HCT116 (cell line): ENCODE measurements at regions not wholly inside any gene's neighbourhood (a gene's known extent, or its start where the extent isn't known, plus 50 kb on each side); places are given as distances from the start of the nearest gene placed in this dataset.

ENCODE experiments used
- ATAC-seq: fragments of 200-7000 bp; cut with Tn5 transposase; 2 replicates; pipeline ENCODE4 v1.9.1; 2020; ENCODE audit warnings: mild to moderate bottlenecking, moderate library complexity
- BruUV-seq: library from RNA; stranded (reverse); fragments of 400-500 nt; replicated peaks from 2 replicates; lab custom pipeline; 2021; lab: Mats Ljungman, UMichigan
- CTCF ChIA-PET: fragments of 300-600 bp; sonication (Branson Sonifier 250); formaldehyde crosslinking; loops from one replicate; lab custom pipeline; 2021; ENCODE audit warnings: antibody characterized with exemption; lab: Charles Lee
- POLR2A ChIA-PET: fragments of 300-600, 350-600 bp; sonication (Branson Sonifier 250); formaldehyde crosslinking; loops from one replicate; lab custom pipeline; 2021; ENCODE audit warnings: antibody characterized with exemption; lab: Charles Lee
- RAD21 ChIA-PET, 2 experiments: fragments of 300-600 bp; sonication (Branson Sonifier 250); formaldehyde crosslinking; loops; one replicate each; lab custom pipeline; 2023; ENCODE audit warnings: low total read pairs in 2 of 2; ENCODE audit not compliant: uncharacterized antibody in 2 of 2, unreplicated experiment in 2 of 2, low non-redundant PET in 1 of 2; lab: Charles Lee
- DNase-seq: peaks from one replicate; pipeline ENCODE4 v3.0.0-alpha.2; 2010; ENCODE audit warnings: low read depth, low spot score
- H2AFZ ChIP-seq: fragments of 200-600 bp; shearing (Covaris generic), sonication (generic); 2 replicates; pipeline ENCODE4 v1.6.1; 2017; ENCODE audit warnings: low read depth, mixed run types, mixed read lengths, antibody characterized with exemption, low read length; ENCODE audit not compliant: poor library complexity, severe bottlenecking
- H3K27ac ChIP-seq: 2 replicates; pipeline ENCODE4 v1.5.1; 2012; ENCODE audit warnings: low read depth, low read length
- H3K27me3 ChIP-seq: fragments of 200-600 bp; sonication (generic); 2 replicates; pipeline ENCODE4 v1.6.1; 2016; ENCODE audit warnings: mixed run types, low read length, mixed read lengths; ENCODE audit not compliant: insufficient read depth
- H3K36me3 ChIP-seq, 2 experiments: fragments of 200-500 bp in 1 of 2; fragments of 200-600 bp in 1 of 2; sonication (Bioruptor generic) in 1 of 2; sonication (generic) in 1 of 2; 2 replicates each; pipeline versions ENCODE4 v1.5.1 to v1.6.1; 2014 to 2016; ENCODE audit warnings: low read length in 2 of 2, inconsistent platforms in 1 of 2, mixed read lengths in 1 of 2, mixed run types in 1 of 2; ENCODE audit not compliant: insufficient read depth in 2 of 2, control insufficient read depth in 1 of 2
- H3K4me1 ChIP-seq, 2 experiments: fragments of 200-600 bp in 1 of 2; sonication (generic) in 1 of 2; 2 replicates each; pipeline versions ENCODE4 v1.5.1 to v1.6.1; 2012 to 2017; ENCODE audit warnings: low read length in 2 of 2, inconsistent platforms in 1 of 2, mild to moderate bottlenecking in 1 of 2, mixed read lengths in 1 of 2, mixed run types in 1 of 2, moderate library complexity in 1 of 2; ENCODE audit not compliant: insufficient read depth in 2 of 2, control insufficient read depth in 1 of 2
- H3K4me2 ChIP-seq: fragments of 200-600 bp; sonication (generic); 2 replicates; pipeline ENCODE4 v1.6.1; 2017; ENCODE audit warnings: mixed run types, low read length, mixed read lengths
- H3K4me3 ChIP-seq, 2 experiments: fragments of 200-600 bp in 1 of 2; sonication (generic) in 1 of 2; replicated peaks in 1 of 2; 2 replicates each; pipeline ENCODE4 v1.5.1; 2011 to 2016; ENCODE audit warnings: low read length in 2 of 2, control low read depth in 1 of 2, low read depth in 1 of 2, mild to moderate bottlenecking in 1 of 2, mixed read lengths in 1 of 2, mixed run types in 1 of 2
- H3K79me2 ChIP-seq: fragments of 200-600 bp; sonication (generic); 2 replicates; pipeline ENCODE4 v1.6.1; 2017; ENCODE audit warnings: mild to moderate bottlenecking, mixed run types, low read length, moderate library complexity, mixed read lengths; ENCODE audit not compliant: insufficient read depth
- H3K9ac ChIP-seq: fragments of 200-600 bp; sonication (generic); 2 replicates; pipeline ENCODE4 v1.6.1; 2016; ENCODE audit warnings: low read length, mixed read lengths
- H3K9me2 ChIP-seq: fragments of 200-600 bp; sonication (generic), shearing (Covaris generic); 2 replicates; pipeline ENCODE4 v1.6.1; 2017; ENCODE audit warnings: mixed run types, mild to moderate bottlenecking, moderate library complexity; ENCODE audit not compliant: insufficient read depth
- H3K9me3 ChIP-seq, 2 experiments: fragments of 200-500 bp in 1 of 2; fragments of 200-600 bp in 1 of 2; sonication (Bioruptor generic) in 1 of 2; sonication (generic) in 1 of 2; 2 replicates each; pipeline ENCODE4 v1.6.1; 2014 to 2017; ENCODE audit warnings: low read length in 2 of 2, mixed read lengths in 2 of 2, inconsistent platforms in 1 of 2, low read depth in 1 of 2, mild to moderate bottlenecking in 1 of 2, mixed run types in 1 of 2, moderate library complexity in 1 of 2; ENCODE audit not compliant: control insufficient read depth in 1 of 2, insufficient read depth in 1 of 2
- H4K20me1 ChIP-seq: fragments of 200-600 bp; sonication (generic), shearing (Covaris generic); 2 replicates; pipeline ENCODE4 v1.6.1; 2017; ENCODE audit warnings: mixed run types, mild to moderate bottlenecking, moderate library complexity; ENCODE audit not compliant: insufficient read depth
- CEBPB ChIP-seq: IDR thresholded peaks from 2 replicates; pipeline ENCODE4 v1.6.1; 2012; ENCODE audit warnings: low read depth
- EGR1 ChIP-seq: IDR thresholded peaks from 2 replicates; pipeline ENCODE4 v1.6.1; 2012; ENCODE audit warnings: low read depth
- EZH2 ChIP-seq: fragments of 200-600 bp; sonication (generic); IDR thresholded peaks from 2 replicates; pipeline ENCODE4 v1.6.1; 2017; ENCODE audit warnings: antibody characterized with exemption, mixed run types
- EZH2phosphoT487 ChIP-seq: fragments of 200-600 bp; IDR thresholded peaks from 2 replicates; pipeline ENCODE4 v1.6.1; 2018; ENCODE audit warnings: antibody characterized with exemption, borderline replicate concordance
- FOSL1 ChIP-seq: IDR thresholded peaks from 2 replicates; pipeline ENCODE4 v1.6.1; 2012; ENCODE audit warnings: low read depth
- JUND ChIP-seq: IDR thresholded peaks from 2 replicates; pipeline ENCODE4 v1.6.1; 2012
- POLR2A ChIP-seq: IDR thresholded peaks from 2 replicates; pipeline ENCODE4 v1.7.0; 2011; ENCODE audit warnings: borderline replicate concordance; ENCODE audit not compliant: insufficient read depth, insufficient read length; ENCODE audit errors: extremely low read depth
- POLR2AphosphoS5 ChIP-seq: IDR thresholded peaks from 2 replicates; pipeline ENCODE4 v1.6.1; 2011; ENCODE audit warnings: mild to moderate bottlenecking, low read depth, low read length, moderate library complexity
- RAD21 ChIP-seq: IDR thresholded peaks from 2 replicates; pipeline ENCODE4 v1.6.1; 2012; ENCODE audit warnings: low read depth, mild to moderate bottlenecking
- SIN3A ChIP-seq: IDR thresholded peaks from 2 replicates; pipeline ENCODE4 v1.6.1; 2012; ENCODE audit warnings: low read depth
- SP1 ChIP-seq: IDR thresholded peaks from 2 replicates; pipeline ENCODE4 v1.6.1; 2012; ENCODE audit warnings: low read depth
- SRF ChIP-seq: IDR thresholded peaks from 2 replicates; pipeline ENCODE4 v1.6.1; 2012; ENCODE audit warnings: low read depth
- intact Hi-C: fragments of 100-400 bp; cut with micrococcal nuclease; formaldehyde crosslinking; loops from 2 replicates; pipeline ENCODE4 v1.10.0; 2022
- TF ChIP-seq, protein P1 (sequence below), 3 experiments: fragments of 200-600 bp in 1 of 3; sonication (generic) in 1 of 3; IDR thresholded peaks in 2 of 3; conservative IDR thresholded peaks in 1 of 3; 2 replicates each; pipeline ENCODE4 v1.5.1; 2012 to 2017; ENCODE audit warnings: low read depth in 2 of 3, low read length in 2 of 3, antibody characterized with exemption in 1 of 3, borderline replicate concordance in 1 of 3, control low read depth in 1 of 3, mild to moderate bottlenecking in 1 of 3, mixed read lengths in 1 of 3, mixed run types in 1 of 3, moderate library complexity in 1 of 3; ENCODE audit not compliant: insufficient read depth in 1 of 3
- TF ChIP-seq, protein P2 (sequence below): IDR thresholded peaks from 2 replicates; pipeline ENCODE4 v1.6.1; 2012
- TF ChIP-seq, protein P3 (sequence below): IDR thresholded peaks from 2 replicates; pipeline ENCODE4 v1.6.1; 2012
- TF ChIP-seq, protein P4 (sequence below): IDR thresholded peaks from 2 replicates; pipeline ENCODE4 v1.6.1; 2011; ENCODE audit warnings: mild to moderate bottlenecking, low read length, moderate library complexity; ENCODE audit not compliant: insufficient replicate concordance; ENCODE audit errors: extremely low read depth

DNA sequence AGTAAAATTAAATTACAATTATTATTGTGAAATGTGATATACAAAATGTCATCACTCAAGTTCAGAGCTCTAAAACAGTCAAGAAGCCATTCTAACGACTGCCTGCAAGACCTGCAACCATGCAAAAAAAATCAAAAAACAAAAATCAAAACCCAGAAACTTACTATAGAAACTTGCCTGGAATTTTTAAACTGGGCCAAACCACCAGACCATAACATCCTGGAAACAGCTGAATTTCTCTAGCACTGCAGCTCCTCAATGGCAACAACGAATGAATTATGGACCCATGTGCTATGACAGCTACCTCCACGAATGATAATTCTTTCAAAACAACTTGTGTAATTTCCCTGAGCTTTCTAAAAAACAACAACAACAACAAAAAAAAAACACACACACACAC is 130.0 kb upstream of the KCNMB2 start:
- no peaks in the 10 kb centered on the region for H3K79me2 ChIP-seq
- intact Hi-C loops, result no loop called here
- no peak overlapping the region for H3K9ac ChIP-seq
- no peak for DNase-seq
- no peaks in the 10 kb centered on the region for H3K27me3 ChIP-seq
- TF ChIP-seq, protein P1, sequence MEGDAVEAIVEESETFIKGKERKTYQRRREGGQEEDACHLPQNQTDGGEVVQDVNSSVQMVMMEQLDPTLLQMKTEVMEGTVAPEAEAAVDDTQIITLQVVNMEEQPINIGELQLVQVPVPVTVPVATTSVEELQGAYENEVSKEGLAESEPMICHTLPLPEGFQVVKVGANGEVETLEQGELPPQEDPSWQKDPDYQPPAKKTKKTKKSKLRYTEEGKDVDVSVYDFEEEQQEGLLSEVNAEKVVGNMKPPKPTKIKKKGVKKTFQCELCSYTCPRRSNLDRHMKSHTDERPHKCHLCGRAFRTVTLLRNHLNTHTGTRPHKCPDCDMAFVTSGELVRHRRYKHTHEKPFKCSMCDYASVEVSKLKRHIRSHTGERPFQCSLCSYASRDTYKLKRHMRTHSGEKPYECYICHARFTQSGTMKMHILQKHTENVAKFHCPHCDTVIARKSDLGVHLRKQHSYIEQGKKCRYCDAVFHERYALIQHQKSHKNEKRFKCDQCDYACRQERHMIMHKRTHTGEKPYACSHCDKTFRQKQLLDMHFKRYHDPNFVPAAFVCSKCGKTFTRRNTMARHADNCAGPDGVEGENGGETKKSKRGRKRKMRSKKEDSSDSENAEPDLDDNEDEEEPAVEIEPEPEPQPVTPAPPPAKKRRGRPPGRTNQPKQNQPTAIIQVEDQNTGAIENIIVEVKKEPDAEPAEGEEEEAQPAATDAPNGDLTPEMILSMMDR (IDR thresholded peaks at IDR 0.05 in 2 of 3, conservative IDR thresholded peaks at IDR 0.05 in 1 of 3; ENCODE audit: borderline replicate concordance in 1 of 3, insufficient read depth in 1 of 3, low read depth in 2 of 3, low read length in 2 of 3), result no peak
- TF ChIP-seq RAD21, result no peak
- no peak for TF ChIP-seq EZH2phosphoT487
- TF ChIP-seq SIN3A, result no peak
- no peak for TF ChIP-seq POLR2AphosphoS5
- TF ChIP-seq, protein P2, sequence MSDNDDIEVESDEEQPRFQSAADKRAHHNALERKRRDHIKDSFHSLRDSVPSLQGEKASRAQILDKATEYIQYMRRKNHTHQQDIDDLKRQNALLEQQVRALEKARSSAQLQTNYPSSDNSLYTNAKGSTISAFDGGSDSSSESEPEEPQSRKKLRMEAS, result no peak
- no peak for TF ChIP-seq SRF
- TF ChIP-seq, protein P3, sequence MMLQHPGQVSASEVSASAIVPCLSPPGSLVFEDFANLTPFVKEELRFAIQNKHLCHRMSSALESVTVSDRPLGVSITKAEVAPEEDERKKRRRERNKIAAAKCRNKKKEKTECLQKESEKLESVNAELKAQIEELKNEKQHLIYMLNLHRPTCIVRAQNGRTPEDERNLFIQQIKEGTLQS, result no peak
- no peak for TF ChIP-seq POLR2A
- TF ChIP-seq CEBPB, result no peak
- TF ChIP-seq EGR1, result no peak
- no peak for TF ChIP-seq JUND
- TF ChIP-seq, protein P4, sequence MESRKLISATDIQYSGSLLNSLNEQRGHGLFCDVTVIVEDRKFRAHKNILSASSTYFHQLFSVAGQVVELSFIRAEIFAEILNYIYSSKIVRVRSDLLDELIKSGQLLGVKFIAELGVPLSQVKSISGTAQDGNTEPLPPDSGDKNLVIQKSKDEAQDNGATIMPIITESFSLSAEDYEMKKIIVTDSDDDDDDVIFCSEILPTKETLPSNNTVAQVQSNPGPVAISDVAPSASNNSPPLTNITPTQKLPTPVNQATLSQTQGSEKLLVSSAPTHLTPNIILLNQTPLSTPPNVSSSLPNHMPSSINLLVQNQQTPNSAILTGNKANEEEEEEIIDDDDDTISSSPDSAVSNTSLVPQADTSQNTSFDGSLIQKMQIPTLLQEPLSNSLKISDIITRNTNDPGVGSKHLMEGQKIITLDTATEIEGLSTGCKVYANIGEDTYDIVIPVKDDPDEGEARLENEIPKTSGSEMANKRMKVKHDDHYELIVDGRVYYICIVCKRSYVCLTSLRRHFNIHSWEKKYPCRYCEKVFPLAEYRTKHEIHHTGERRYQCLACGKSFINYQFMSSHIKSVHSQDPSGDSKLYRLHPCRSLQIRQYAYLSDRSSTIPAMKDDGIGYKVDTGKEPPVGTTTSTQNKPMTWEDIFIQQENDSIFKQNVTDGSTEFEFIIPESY, result no peak
- TF ChIP-seq FOSL1, result no peak
- no peak for TF ChIP-seq EZH2
- no peak for TF ChIP-seq SP1
- H4K20me1 ChIP-seq, result no peaks in the 10 kb centered on the region
- no peak for ATAC-seq
- ChIA-PET POLR2A (no interaction called here), RAD21 (interaction anchor here (0.7 kb wide), 2 partner anchors 13 to 96 kb away, joined by 3 to 5 read pairs; no protein-coding TSS in a partner anchor), CTCF (interaction anchor here (1.0 kb wide), 1 partner anchor 12 kb away, joined by 4 read pairs; no protein-coding TSS in a partner anchor)
- no peaks in the 10 kb centered on the region for H3K9me2 ChIP-seq
- no peak overlapping the region for H3K4me3 ChIP-seq
- H3K36me3 ChIP-seq, result no peaks in the 10 kb centered on the region
- H3K4me1 ChIP-seq, result no peaks in the 10 kb centered on the region
- BruUV-seq, result no TSS peak
- no peak overlapping the region for H2AFZ ChIP-seq
- no peak overlapping the region for H3K4me2 ChIP-seq
- H3K9me3 ChIP-seq, result no peaks in the 10 kb centered on the region
- H3K27ac ChIP-seq, result no peak overlapping the region
